Upper lobe of left lung (tissue), 6 donors: ENCODE measurements at regions not wholly inside any gene's neighbourhood (a gene's known extent, or its start where the extent isn't known, plus 50 kb on each side); places are given as distances from the start of the nearest gene placed in this dataset.

Experiments used
- ATAC-seq, 2 donors: fragments of 200-7000 bp; cut with Tn5 transposase; one replicate each; pipeline ENCODE4 v1.9.1; 2022; ENCODE audit warnings: mild to moderate bottlenecking in 2 of 2, moderate library complexity in 2 of 2; ENCODE audit not compliant: low FRiP score in 2 of 2
- DNase-seq, 2 donors: peaks; one replicate each; pipeline ENCODE4 v3.0.0-alpha.2; 2019 to 2020
- H3K27ac ChIP-seq, 4 donors: fragments of 200-600 bp; sonication (generic); one replicate each; pipeline ENCODE4 v1.5.1; 2016 to 2019
- H3K27me3 ChIP-seq, 4 donors: fragments of 200-600 bp; sonication (generic); one replicate each; pipeline ENCODE4 v1.5.1; 2017 to 2019
- H3K36me3 ChIP-seq, 4 donors: fragments of 200-600 bp; sonication (generic); one replicate each; pipeline ENCODE4 v1.5.1; 2016 to 2019
- H3K4me1 ChIP-seq, 4 donors: fragments of 200-600 bp; sonication (generic); one replicate each; pipeline ENCODE4 v1.5.1; 2018 to 2019
- H3K4me3 ChIP-seq, 4 donors: fragments of 200-600 bp; sonication (generic); one replicate each; pipeline ENCODE4 v1.5.1; 2017 to 2019; ENCODE audit warnings: mild to moderate bottlenecking in 2 of 4, moderate library complexity in 1 of 4
- H3K9me3 ChIP-seq, 4 donors: fragments of 200-600 bp; sonication (generic); one replicate each; pipeline ENCODE4 v1.5.1; 2018 to 2019
- EP300 ChIP-seq, 4 donors: sonication (generic); formaldehyde crosslinking; IDR thresholded peaks; one replicate each; pipeline ENCODE4 v1.5.1; 2017; ENCODE audit warnings: antibody characterized with exemption in 4 of 4, control low read depth in 2 of 4
- POLR2A ChIP-seq, 4 donors: fragments of 450-650 bp; IDR thresholded peaks; one replicate each; pipeline ENCODE4 v1.5.1; 2016 to 2017; ENCODE audit warnings: antibody characterized with exemption in 4 of 4, mild to moderate bottlenecking in 2 of 4
- POLR2AphosphoS5 ChIP-seq, 2 donors: sonication (generic); formaldehyde crosslinking; IDR thresholded peaks; one replicate each; pipeline ENCODE4 v1.5.1; 2017; ENCODE audit warnings: antibody characterized with exemption in 2 of 2
- WGBS, 2 donors: methylation state at CpG; one replicate each; pipeline ENCODE4 v1.1.5; 2017 to 2018; 5-methylcytosine and 5-hydroxymethylcytosine counted together
- TF ChIP-seq, protein P1 (sequence below), 6 experiments: fragments of 450-650 bp in 4 of 6; fragments of 200-600 bp in 2 of 6; sonication (generic) in 2 of 6; IDR thresholded peaks; one replicate each; pipeline ENCODE4 v1.5.1; 2016 to 2019; ENCODE audit warnings: antibody characterized with exemption in 6 of 6
- donor health status: DM: no; HTN: no; CAD: no; lungs with moderate emphysema.
- donor health status: DM: no; HTN: yes; CAD: no; lungs with severe emphysema.

DNA sequence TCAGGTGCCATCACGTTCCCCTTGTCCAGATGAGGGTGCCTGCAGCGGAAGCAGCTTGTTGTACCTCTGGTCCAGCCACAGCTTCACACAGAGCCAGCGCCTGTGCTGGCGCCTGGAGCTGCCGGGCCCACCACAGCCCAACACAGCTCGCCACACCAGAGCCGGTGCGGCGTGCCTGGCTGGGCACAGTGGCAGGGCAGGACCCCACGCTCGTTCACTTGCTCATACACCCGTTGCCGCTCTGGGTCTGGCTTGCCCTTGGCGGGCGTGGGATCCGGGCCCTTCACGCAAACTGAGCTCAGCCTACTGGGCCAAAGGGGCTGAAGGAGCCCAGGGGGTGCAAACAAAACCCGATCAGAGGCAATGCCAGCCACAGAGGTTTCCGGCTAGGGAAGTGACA, 492.5 kb upstream of the MANEA start:
- DNase-seq, result peak in 1 of 2 donors; percentile 76
- no peak overlapping the region for H3K4me3 ChIP-seq
- H3K27me3 ChIP-seq, result no peaks in the 10 kb centered on the region
- no peak overlapping the region for H3K27ac ChIP-seq
- peak in 1 of 2 donors; percentile 15 for ATAC-seq
- WGBS, 2 donors, result 93 to 94% methylated on average over 3 to 13 of the region's 19 CpGs
- H3K36me3 ChIP-seq, result no peaks in the 10 kb centered on the region
- TF ChIP-seq, protein P1, sequence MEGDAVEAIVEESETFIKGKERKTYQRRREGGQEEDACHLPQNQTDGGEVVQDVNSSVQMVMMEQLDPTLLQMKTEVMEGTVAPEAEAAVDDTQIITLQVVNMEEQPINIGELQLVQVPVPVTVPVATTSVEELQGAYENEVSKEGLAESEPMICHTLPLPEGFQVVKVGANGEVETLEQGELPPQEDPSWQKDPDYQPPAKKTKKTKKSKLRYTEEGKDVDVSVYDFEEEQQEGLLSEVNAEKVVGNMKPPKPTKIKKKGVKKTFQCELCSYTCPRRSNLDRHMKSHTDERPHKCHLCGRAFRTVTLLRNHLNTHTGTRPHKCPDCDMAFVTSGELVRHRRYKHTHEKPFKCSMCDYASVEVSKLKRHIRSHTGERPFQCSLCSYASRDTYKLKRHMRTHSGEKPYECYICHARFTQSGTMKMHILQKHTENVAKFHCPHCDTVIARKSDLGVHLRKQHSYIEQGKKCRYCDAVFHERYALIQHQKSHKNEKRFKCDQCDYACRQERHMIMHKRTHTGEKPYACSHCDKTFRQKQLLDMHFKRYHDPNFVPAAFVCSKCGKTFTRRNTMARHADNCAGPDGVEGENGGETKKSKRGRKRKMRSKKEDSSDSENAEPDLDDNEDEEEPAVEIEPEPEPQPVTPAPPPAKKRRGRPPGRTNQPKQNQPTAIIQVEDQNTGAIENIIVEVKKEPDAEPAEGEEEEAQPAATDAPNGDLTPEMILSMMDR (IDR thresholded peaks at IDR 0.05), result no peak
- no peak for TF ChIP-seq POLR2A (IDR thresholded peaks at IDR 0.05)
- no peak for TF ChIP-seq POLR2AphosphoS5 (IDR thresholded peaks at IDR 0.05)
- TF ChIP-seq EP300 (IDR thresholded peaks at IDR 0.05), result no peak
- no peaks in the 10 kb centered on the region for H3K9me3 ChIP-seq
- no peaks in the 10 kb centered on the region for H3K4me1 ChIP-seq

DNA sequence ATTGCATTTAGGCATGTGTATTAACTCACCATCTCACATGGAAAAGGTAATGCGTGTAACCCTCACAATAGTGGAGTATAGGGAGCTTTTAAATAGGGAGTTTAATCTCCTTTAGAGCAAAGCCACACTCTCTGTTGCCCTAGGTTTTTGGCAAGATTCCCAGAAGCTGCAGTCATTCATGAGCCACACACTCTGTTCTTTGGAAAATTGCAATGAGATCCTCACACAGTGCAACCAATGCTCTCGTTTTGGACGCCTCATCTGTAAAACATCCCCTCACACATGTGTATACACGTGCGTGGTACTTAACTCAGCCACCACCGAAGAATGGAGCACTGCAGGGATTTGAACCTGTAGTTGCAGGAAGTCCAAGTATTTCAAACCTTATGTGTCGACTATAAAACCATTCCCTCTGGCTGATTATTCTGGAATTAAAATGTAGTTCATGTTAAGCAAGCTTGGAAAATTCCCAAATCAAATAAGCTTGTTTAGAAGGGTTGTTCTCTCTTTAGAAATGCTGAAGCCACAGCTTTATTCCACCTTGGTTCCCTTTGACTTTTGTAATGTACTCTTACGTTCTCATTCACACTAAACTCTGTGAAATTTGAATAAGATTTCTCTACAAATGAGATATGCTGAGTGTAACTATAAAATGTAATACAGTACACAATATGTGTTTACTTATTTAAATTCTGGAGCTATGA, 489.8 kb upstream of the MANEA start:
- 45 to 55% methylated on average over 8 of the region's 8 CpGs for WGBS, 2 donors
- Histone ChIP-seq H3K27me3 (no peaks in the 10 kb centered on the region), H3K9me3 (no peaks in the 10 kb centered on the region), H3K36me3 (no peaks in the 10 kb centered on the region), H3K4me1 (no peaks in the 10 kb centered on the region), H3K27ac (no peak overlapping the region), H3K4me3 (no peak overlapping the region)
- no peak for DNase-seq
- ATAC-seq, result peak in 1 of 2 donors; percentile 19
- TF ChIP-seq POLR2AphosphoS5 (IDR thresholded peaks at IDR 0.05), result no peak
- TF ChIP-seq POLR2A (IDR thresholded peaks at IDR 0.05), result no peak
- no peak for TF ChIP-seq EP300 (IDR thresholded peaks at IDR 0.05)
- TF ChIP-seq, protein P1 (IDR thresholded peaks at IDR 0.05), result no peak

DNA sequence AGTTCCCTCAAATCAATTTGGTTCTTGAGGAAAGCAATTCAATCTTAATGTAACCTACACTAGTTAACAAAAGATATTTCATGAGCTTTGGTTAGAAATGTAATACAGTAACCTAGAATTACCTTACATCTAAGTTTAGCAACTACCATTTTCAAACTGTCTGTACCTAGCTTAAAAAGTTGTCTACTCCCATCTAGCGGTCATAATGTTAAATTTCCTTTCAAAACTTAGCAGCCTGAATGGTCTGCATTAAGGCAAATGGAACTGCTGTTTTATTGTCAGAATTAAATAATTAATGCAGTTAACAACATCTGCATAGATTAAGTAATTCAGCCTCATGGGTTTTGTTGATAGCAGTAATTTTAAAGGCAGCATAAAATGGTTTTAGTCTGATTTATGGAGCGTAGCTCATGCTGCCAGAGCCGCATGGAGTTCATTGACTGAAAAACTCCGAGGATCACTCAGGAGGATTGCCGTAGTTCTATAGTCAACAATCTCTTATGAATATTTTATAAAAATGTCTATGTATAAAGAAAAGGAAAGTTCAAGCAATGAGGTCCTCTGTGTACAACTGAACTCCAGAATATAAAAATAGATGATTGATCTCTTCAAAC, 485.4 kb upstream of the MANEA start:
- Histone ChIP-seq H3K36me3 (no peaks in the 10 kb centered on the region), H3K27ac (no peak overlapping the region), H3K27me3 (no peaks in the 10 kb centered on the region), H3K9me3 (no peaks in the 10 kb centered on the region), H3K4me1 (no peaks in the 10 kb centered on the region), H3K4me3 (no peak overlapping the region)
- DNase-seq (no peak), ATAC-seq (peak in 1 of 2 donors; percentile 60)
- 64 to 68% methylated on average over 5 of the region's 5 CpGs for WGBS, 2 donors
- TF ChIP-seq POLR2A (IDR thresholded peaks at IDR 0.05), result no peak
- TF ChIP-seq POLR2AphosphoS5 (IDR thresholded peaks at IDR 0.05), result no peak
- TF ChIP-seq, protein P1 (IDR thresholded peaks at IDR 0.05), result peak in 3 of 6 experiments; percentile 30 to 38 (median 33)

DNA sequence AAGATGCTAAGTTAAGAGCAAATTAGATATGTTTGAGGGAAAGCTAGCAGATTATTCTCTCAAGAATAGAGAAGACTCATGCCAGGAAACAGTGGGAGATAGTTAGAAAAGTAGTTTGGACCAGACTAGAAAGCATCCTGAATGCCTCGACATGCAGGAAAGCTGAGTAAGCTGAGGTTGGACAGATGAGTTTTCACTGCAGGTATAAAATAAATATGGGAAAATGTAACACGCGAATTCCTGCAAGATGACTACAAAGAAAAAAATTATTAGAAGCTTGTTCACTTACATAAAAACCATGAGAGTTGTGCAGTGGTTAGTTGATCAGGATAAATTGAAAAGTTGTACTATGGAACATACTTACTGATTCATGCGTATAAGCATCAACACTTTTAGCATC, 484.2 kb upstream of the MANEA start:
- no peaks in the 10 kb centered on the region for H3K4me1 ChIP-seq
- H3K36me3 ChIP-seq, result no peaks in the 10 kb centered on the region
- 59 to 64% methylated on average over 4 of the region's 4 CpGs for WGBS, 2 donors
- no peak for DNase-seq
- TF ChIP-seq POLR2A (IDR thresholded peaks at IDR 0.05) (no peak), EP300 (IDR thresholded peaks at IDR 0.05) (no peak), POLR2AphosphoS5 (IDR thresholded peaks at IDR 0.05) (no peak)
- TF ChIP-seq, protein P1 (IDR thresholded peaks at IDR 0.05), result no peak
- no peak for ATAC-seq
- H3K9me3 ChIP-seq, result no peaks in the 10 kb centered on the region
- H3K4me3 ChIP-seq, result no peak overlapping the region
- no peak overlapping the region for H3K27ac ChIP-seq
- no peaks in the 10 kb centered on the region for H3K27me3 ChIP-seq
